COR-L47 (cell line): ENCODE measurements at regions not wholly inside any gene's neighbourhood (a gene's known extent, or its start where the extent isn't known, plus 50 kb on each side); places are given as distances from the start of the nearest gene placed in this dataset.

Experiments
- DNase-seq: peaks from one replicate; lab custom pipeline; 2025; lab: John Stamatoyannopoulos, UW

- DNase-seq = no peak
Measured at GRCh38 chr4:79082997-79083396, 143.8 kb upstream of the PAQR3 start.

DNA sequence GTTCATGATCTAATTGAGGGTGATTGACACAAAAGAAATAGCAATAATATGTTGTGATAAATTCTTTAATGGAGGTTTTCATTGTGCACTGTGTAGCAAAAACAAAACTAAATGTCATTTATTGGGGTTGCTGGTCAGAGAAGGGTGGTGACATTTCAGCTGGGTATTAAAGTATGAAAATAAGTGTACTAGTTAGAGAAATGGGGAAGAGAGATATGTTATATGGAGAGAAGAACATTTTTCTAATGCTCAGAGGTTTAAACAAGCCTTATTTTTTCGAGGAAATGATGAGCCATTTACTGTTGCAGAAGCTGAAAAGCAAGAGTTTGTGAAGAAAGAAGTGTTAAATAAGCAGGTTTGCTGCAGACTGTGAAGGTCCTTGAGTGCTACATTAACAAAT lies 142.7 kb upstream of the PAQR3 start:
- no peak for DNase-seq

DNA sequence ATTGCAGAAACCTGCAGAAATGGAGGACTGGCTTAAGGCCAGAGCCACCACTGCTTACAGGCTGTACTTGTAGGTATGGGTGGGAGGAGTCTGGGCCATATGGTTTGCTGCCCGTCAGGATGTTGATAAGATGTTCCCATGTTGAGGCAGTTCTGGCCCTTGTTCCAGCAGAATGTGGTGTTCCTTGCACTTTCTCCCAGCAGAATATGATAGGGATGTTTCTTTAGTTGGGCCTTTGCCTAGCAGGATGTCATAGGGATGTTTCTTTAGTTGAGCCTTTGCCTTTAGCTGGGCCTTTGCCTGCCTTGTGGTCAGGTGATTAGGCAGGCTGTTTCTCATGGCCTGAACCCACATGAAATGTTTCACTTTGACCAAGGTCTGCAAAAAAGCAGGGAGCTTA lies 139.1 kb upstream of the PAQR3 start:
- DNase-seq = no peak

DNA sequence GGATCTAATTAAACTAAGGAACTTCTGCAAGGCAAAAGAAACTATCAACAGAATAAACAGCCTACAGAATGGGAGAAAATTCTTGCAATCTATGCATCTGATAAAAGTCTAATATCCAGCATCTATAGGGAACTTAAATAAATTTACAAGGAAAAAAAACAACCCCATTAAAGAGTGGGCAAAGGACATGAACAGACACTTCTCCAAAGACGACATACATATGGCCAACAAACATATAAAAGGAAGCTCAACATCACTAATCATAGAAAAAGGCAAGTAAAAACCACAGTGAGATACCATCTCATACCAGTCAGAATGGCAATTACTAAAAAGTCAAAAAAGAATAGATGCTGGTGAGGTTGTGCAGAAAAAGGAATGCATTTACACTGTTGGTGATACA lies 134.8 kb upstream of the PAQR3 start:
- no peak for DNase-seq

- no peak for DNase-seq
Measured at GRCh38 chr4:79073471-79073870, 134.2 kb upstream of the PAQR3 start.

GRCh38 chr4:79065262-79065661 lies 126.0 kb upstream of the PAQR3 start:
- no peak for DNase-seq

DNA sequence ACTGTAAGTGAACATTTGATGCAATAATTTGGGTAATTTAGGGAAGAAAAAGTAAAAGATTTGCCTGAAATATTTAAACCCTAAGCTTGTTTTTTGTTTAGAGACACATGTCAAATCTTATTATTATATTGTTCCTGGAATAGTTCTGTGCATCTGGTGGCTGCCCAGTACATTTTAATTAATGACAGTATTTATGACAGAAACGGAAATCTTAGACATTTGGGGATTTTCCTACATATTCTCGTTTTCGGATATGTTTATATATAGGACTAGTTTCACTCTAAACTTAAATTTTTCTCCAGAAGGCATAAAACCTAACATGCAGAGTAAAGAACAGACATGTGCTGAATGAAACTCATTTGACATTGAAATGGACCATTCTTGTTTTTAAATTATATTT lies 125.6 kb upstream of the PAQR3 start:
- DNase-seq = no peak

GRCh38 chr4:79059631-79060399 lies 120.6 kb upstream of the PAQR3 start:
- DNase-seq = no peak

DNA sequence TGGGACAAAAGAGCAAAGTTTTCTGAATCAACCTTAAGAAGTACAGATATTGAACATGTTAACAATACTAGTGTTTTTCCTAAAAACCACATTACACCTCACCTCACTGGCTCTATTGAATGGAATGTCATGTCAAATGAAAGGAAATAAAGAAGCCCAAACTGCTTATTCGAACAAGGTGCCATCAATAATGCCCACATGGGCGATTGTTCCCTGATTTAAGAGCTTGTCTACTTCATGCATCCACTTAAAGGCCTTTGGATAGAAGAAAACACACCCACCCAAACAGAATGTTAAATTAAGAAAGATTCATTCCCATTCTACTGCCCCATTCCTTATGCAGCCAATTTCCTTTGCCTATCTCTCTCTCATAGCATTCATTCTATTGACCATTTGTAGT lies 118.5 kb upstream of the PAQR3 start:
- no peak for DNase-seq

DNA sequence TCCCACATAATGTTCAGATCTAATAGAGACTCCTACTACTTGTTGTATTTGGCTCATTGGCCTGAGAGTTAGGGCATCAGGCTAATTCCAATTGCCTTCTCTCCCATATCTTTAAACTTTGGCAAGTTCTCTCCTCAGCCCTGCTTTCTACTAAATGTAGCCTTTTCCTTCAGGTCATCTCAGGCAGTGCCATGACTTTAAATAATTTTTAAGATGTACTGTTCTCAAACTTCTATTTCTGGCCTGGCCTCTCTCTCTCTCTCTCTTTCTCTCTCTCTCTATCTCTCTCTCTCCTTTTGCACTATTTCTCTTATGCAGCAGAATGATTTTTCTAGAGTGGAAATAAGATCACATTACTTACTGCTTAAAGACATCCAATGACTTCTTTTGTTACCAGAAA lies 114.5 kb upstream of the PAQR3 start:
- no peak for DNase-seq

DNA sequence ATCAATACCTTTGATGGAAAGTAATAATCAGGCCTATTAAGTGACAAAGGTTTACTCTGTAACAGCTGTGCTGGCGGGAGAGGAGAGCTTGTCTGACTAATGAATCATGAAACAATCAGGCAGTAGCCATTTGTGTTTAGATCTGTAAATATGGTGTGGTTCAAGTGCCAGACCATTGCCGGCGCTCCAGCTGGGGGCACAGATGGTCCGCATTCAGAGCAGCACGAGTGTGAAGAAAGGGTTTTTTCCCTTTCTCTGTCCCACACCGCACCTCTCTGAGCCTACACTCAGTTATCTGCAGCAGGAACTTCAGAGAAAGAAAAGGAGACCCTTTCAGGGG lies 111.3 kb upstream of the PAQR3 start:
- peak; percentile 89 for DNase-seq

- peak; percentile 74 for DNase-seq
Measured at GRCh38 chr4:79049840-79050540, 110.8 kb upstream of the PAQR3 start.

GRCh38 chr4:79048878-79049277 lies 109.6 kb upstream of the PAQR3 start:
- no peak for DNase-seq

- DNase-seq = no peak
Measured at GRCh38 chr4:79047316-79047715, 108.1 kb upstream of the PAQR3 start.

DNA sequence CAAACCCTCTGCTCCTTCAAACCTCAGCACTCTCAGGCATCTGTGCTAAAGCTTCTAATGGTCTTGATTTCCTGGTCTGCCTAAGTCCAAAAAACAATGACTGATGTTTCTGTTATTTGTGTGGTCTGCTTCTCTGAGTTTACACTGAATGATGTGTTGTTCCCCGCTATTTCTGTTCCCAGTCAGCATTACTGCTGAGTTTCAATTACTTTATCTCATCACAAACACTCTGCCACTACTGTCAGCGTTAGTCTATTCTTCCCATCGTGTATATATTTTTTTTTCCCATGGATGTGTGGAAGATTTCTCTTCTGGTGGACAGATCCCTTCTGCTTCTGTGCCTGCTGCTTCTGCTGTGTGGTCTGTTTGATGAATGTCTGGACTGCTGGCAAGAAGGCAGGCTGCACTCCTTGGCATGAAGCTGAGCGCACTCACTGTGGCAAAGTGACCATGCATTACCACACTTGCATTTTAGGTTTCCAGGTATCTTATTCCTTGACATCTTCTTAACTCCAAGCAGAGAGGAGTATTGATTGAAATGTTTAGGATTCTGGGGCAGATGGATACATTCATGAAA lies 106.9 kb upstream of the PAQR3 start:
- DNase-seq = no peak

GRCh38 chr4:79044141-79044659 lies 105.0 kb upstream of the PAQR3 start:
- DNase-seq = no peak

DNA sequence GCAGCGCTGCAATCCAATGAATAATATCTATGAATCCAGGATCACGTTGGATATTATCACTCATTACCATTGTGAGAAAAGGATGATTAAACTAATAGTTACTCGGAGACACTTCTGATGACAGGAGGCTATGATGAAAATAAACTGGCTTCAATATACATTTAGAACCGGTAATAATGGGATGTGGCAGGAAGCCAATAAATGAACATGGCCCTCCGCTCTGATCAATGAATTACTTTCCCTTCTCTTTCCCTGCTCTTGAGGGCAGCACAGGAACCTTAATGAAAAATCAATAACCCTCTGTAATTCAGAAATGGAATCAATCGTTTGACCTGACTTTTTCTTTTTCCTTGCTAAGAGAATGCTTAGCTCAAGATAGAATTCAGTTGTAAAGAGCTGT lies 103.9 kb upstream of the PAQR3 start:
- no peak for DNase-seq

DNA sequence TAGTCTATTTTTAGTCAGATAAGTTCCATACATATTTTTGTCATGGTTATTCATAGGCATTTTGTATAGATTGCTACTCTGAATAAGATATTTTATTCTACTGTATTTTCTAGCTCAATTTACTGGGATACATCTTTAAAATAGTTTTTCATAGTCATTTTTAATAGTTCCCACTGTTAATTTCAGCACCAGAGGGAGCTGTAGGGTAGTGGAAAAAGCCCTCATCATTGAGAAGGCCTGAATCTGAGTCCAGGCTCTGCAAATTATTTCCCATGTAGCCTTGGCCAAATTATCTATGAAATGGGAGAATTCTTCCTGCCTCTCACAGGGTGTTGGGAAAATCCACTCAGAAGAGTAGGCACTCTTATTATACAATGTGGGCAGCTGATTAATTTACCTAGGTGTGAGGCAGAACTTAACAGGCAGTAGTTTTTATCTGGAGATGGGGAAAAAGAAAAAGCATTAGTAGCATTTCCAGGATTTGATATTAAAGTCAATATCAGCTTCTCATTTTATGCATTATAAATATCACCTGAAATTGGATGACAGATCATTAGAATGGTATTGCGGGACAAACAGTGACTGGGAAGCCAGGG lies 102.9 kb upstream of the PAQR3 start:
- peak; percentile 61 for DNase-seq

DNA sequence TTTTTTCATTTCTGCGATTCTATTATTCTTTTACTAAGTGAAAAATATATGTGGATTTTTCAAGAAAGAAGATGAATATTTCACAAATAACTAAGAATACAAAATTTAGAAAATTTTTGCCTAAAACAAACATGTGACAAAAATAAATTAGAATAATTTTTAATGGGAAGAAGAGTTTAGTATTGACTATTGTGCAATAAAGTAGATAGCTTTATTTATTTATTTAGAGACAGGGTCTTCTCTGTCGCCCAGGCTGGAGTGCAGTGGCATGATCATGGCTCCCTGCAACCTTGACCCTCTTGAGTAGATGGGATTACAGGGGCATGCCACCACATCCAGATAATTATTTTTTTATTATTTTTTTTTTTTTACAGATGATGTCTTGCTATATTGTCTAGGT lies 95.3 kb upstream of the PAQR3 start:
- no peak for DNase-seq

DNA sequence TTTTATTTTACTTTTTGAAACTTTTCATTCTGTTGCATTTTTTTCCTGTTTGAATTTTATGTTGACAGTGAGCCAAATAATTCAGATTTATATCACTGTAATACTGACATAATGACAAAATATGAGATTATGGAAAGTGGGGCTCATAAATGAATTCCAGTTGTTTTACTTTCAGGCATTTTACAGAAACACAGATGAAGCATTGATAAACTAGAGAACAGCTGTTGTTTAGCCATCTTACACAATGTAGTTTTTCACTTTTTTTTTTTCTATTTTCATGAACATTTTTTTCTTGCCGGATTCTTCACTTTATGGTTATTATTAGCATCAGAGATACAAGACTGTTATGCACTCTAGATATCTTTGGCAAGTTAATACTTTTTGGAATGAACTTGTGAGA lies 91.7 kb upstream of the PAQR3 start:
- DNase-seq = no peak

- no peak for DNase-seq
Measured at GRCh38 chr4:79027656-79028055, 88.4 kb upstream of the PAQR3 start.

GRCh38 chr4:79025170-79025569 lies 85.9 kb upstream of the PAQR3 start:
- DNase-seq = no peak
